ENCODE measurements at regions not wholly inside any gene's neighbourhood (a gene's known extent, or its start where the extent isn't known, plus 50 kb on each side); places are given as distances from the start of the nearest gene placed in this dataset.

GRCh38 chr2:14240868-14241267 is 391.6 kb upstream of the LRATD1 start:
- no peak overlapping the region for H3K27ac ChIP-seq (ENCODE audit: low read length)
- no peaks in the 10 kb centered on the region for H3K36me3 ChIP-seq (ENCODE audit: control insufficient read depth in 2 of 2, extremely low read depth in 1 of 2, insufficient read depth in 1 of 2, low read length in 1 of 2)
- no peak overlapping the region for H3K4me3 ChIP-seq (ENCODE audit: control insufficient read depth in 1 of 2, extremely low read depth in 1 of 2, low read length in 1 of 2)
- Mint-ChIP-seq H3K9me3 (peaks cover 6 to 10% (median 7%) of the 10 kb centered on the region in 3 donors), H3K36me3 (no peaks in the 10 kb centered on the region), H3K4me1 (no peaks in the 10 kb centered on the region), H3K27me3 (no peaks in the 10 kb centered on the region), H3K27ac (no peak overlapping the region), H3K4me3 (no peak overlapping the region)
- no peaks in the 10 kb centered on the region for H3K27me3 ChIP-seq (replicated peaks in 1 of 2; ENCODE audit: control insufficient read depth in 2 of 2, extremely low read depth in 1 of 2, insufficient read depth in 2 of 2, low read length in 1 of 2)
- ChIA-PET POLR2A (no interaction called here), CTCF (no interaction called here)
- DNase-seq (no peak), ATAC-seq (replicated peaks in 1 of 4) (no peak)
- WGBS (ENCODE audit: insufficient coverage) = 80% methylated on average over 1 of the region's 5 CpGs
- no peaks in the 10 kb centered on the region for H3K9me3 ChIP-seq
- no peaks in the 10 kb centered on the region for H3K4me1 ChIP-seq (ENCODE audit: control insufficient read depth in 1 of 2, extremely low read depth in 1 of 2, insufficient read depth in 2 of 2, low read length in 2 of 2)

- no peaks in the 10 kb centered on the region for H3K36me3 ChIP-seq (ENCODE audit: control insufficient read depth in 2 of 2, extremely low read depth in 1 of 2, insufficient read depth in 1 of 2, low read length in 1 of 2)
- Mint-ChIP-seq H3K27me3 (no peaks in the 10 kb centered on the region), H3K9me3 (peaks cover 6 to 14% (median 10%) of the 10 kb centered on the region in 3 donors), H3K36me3 (no peaks in the 10 kb centered on the region), H3K4me1 (no peaks in the 10 kb centered on the region), H3K27ac (no peak overlapping the region), H3K4me3 (no peak overlapping the region)
- no peak overlapping the region for H3K4me3 ChIP-seq (ENCODE audit: control insufficient read depth in 1 of 2, extremely low read depth in 1 of 2, low read length in 1 of 2)
- ATAC-seq (replicated peaks in 1 of 4) = no peak
- H3K27me3 ChIP-seq (replicated peaks in 1 of 2; ENCODE audit: control insufficient read depth in 2 of 2, extremely low read depth in 1 of 2, insufficient read depth in 2 of 2, low read length in 1 of 2) = no peaks in the 10 kb centered on the region
- H3K4me1 ChIP-seq (ENCODE audit: control insufficient read depth in 1 of 2, extremely low read depth in 1 of 2, insufficient read depth in 2 of 2, low read length in 2 of 2) = no peaks in the 10 kb centered on the region
- H3K9me3 ChIP-seq = no peaks in the 10 kb centered on the region
- ChIA-PET CTCF (no interaction called here), POLR2A (no interaction called here)
- no peak overlapping the region for H3K27ac ChIP-seq (ENCODE audit: low read length)
- no peak for DNase-seq
These were observed 386.6 kb upstream of the LRATD1 start for GRCh38 chr2:14245901-14246300.

GRCh38 chr2:14255135-14255820 is 377.2 kb upstream of the LRATD1 start:
- CTCF ChIA-PET = no interaction called here
- Mint-ChIP-seq H3K36me3 (no peaks in the 10 kb centered on the region), H3K27ac (no peak overlapping the region), H3K27me3 (no peaks in the 10 kb centered on the region), H3K4me1 (no peaks in the 10 kb centered on the region), H3K4me3 (no peak overlapping the region), H3K9me3 (peaks cover 3 to 12% (median 8%) of the 10 kb centered on the region in 3 donors)
- H3K4me3 ChIP-seq (ENCODE audit: control insufficient read depth in 1 of 2, extremely low read depth in 1 of 2, low read length in 1 of 2) = no peak overlapping the region
- H3K4me1 ChIP-seq (ENCODE audit: control insufficient read depth in 1 of 2, extremely low read depth in 1 of 2, insufficient read depth in 2 of 2, low read length in 2 of 2) = no peaks in the 10 kb centered on the region
- no peak overlapping the region for H3K27ac ChIP-seq (ENCODE audit: low read length)
- WGBS (ENCODE audit: insufficient coverage) = 93% methylated on average over 13 of the region's 18 CpGs
- DNase-seq (no peak), ATAC-seq (replicated peaks in 1 of 4) (no peak)
- H3K36me3 ChIP-seq (ENCODE audit: control insufficient read depth in 2 of 2, extremely low read depth in 1 of 2, insufficient read depth in 1 of 2, low read length in 1 of 2) = no peaks in the 10 kb centered on the region
- H3K9me3 ChIP-seq = no peaks in the 10 kb centered on the region
- no peaks in the 10 kb centered on the region for H3K27me3 ChIP-seq (replicated peaks in 1 of 2; ENCODE audit: control insufficient read depth in 2 of 2, extremely low read depth in 1 of 2, insufficient read depth in 2 of 2, low read length in 1 of 2)
- POLR2A ChIA-PET = no interaction called here

DNA sequence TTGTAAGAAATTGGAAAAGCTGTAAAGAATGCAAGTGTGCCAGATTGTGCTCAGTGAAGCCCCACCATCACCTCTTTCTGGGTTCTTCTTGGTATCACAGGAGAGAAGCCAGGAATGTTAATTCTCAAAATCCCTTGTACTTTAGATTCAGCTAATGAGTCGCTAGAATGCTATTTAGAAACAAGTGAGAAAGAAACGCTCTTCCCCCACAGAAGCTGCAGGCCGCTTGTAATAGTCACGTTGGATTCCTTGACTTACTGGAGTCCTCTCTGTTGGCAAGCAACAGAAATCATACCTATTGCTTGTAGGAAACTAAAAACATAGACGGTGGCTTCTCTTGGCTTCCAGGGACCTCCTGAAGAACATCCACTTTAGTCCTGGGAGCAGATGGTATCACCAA is 375.6 kb upstream of the LRATD1 start:
- WGBS (ENCODE audit: insufficient coverage) = 100% methylated on average over 1 of the region's 5 CpGs
- H3K36me3 Mint-ChIP-seq = no peaks in the 10 kb centered on the region

DNA sequence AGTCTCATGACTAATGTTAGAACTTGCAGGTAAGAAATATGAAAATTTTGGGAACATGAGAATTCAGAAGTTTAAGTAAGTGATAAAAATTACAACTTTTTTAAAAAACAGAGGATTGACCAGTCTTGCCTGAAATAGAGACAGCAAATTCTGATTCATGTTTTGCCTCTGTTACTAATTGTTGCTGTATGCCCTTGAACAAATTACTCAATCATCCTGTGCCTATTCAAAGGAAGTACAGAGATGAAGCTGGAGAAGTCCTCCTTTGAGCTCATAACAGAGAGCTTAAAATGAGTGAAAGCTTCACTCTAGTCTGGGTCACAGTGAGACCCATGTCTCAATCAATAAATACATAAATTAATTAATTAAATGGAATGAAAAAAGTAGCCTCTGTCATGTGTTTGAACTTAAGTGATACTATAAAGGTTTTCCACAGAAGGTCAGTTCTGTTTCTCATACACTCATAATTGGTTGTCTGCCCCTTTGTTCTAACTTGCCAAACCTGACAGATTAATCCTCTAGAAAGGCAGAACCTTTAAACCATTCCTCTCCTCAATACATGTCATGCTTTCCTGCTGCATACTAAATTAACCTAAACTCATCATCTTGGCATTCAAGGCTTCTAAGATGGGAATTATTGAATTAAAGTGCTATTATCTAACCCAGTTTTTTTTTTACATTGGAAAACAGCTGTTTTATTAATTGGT is 374.6 kb upstream of the LRATD1 start:
- no peaks in the 10 kb centered on the region for H3K36me3 Mint-ChIP-seq
- H3K9me3 Mint-ChIP-seq = peaks cover 0 to 7% (median 3%) of the 10 kb centered on the region in 3 donors
- no peak overlapping the region for H3K27ac Mint-ChIP-seq
- Histone ChIP-seq H3K4me3 (ENCODE audit: control insufficient read depth in 1 of 2, extremely low read depth in 1 of 2, low read length in 1 of 2) (no peak overlapping the region), H3K4me1 (ENCODE audit: control insufficient read depth in 1 of 2, extremely low read depth in 1 of 2, insufficient read depth in 2 of 2, low read length in 2 of 2) (no peaks in the 10 kb centered on the region), H3K27me3 (replicated peaks in 1 of 2; ENCODE audit: control insufficient read depth in 2 of 2, extremely low read depth in 1 of 2, insufficient read depth in 2 of 2, low read length in 1 of 2) (no peaks in the 10 kb centered on the region), H3K36me3 (ENCODE audit: control insufficient read depth in 2 of 2, extremely low read depth in 1 of 2, insufficient read depth in 1 of 2, low read length in 1 of 2) (no peaks in the 10 kb centered on the region), H3K27ac (ENCODE audit: low read length) (no peak overlapping the region), H3K9me3 (no peaks in the 10 kb centered on the region)
- DNase-seq (no peak), ATAC-seq (replicated peaks in 1 of 4) (no peak)
- H3K27me3 Mint-ChIP-seq = no peaks in the 10 kb centered on the region
- no peak overlapping the region for H3K4me3 Mint-ChIP-seq
- ChIA-PET POLR2A (no interaction called here), CTCF (no interaction called here)
- H3K4me1 Mint-ChIP-seq = no peaks in the 10 kb centered on the region

More for the DNA sequence above, 375.6 kb upstream of the LRATD1 start:
- ChIA-PET CTCF (no interaction called here), POLR2A (no interaction called here)
- ATAC-seq (replicated peaks in 1 of 4) (no peak), DNase-seq (no peak)
- Mint-ChIP-seq H3K4me3 (no peak overlapping the region), H3K4me1 (no peaks in the 10 kb centered on the region), H3K27ac (no peak overlapping the region), H3K9me3 (peaks cover 2 to 11% (median 3%) of the 10 kb centered on the region in 3 donors), H3K27me3 (no peaks in the 10 kb centered on the region)
- Histone ChIP-seq H3K4me1 (ENCODE audit: control insufficient read depth in 1 of 2, extremely low read depth in 1 of 2, insufficient read depth in 2 of 2, low read length in 2 of 2) (no peaks in the 10 kb centered on the region), H3K4me3 (ENCODE audit: control insufficient read depth in 1 of 2, extremely low read depth in 1 of 2, low read length in 1 of 2) (no peak overlapping the region), H3K27ac (ENCODE audit: low read length) (no peak overlapping the region), H3K9me3 (no peaks in the 10 kb centered on the region), H3K27me3 (replicated peaks in 1 of 2; ENCODE audit: control insufficient read depth in 2 of 2, extremely low read depth in 1 of 2, insufficient read depth in 2 of 2, low read length in 1 of 2) (no peaks in the 10 kb centered on the region), H3K36me3 (ENCODE audit: control insufficient read depth in 2 of 2, extremely low read depth in 1 of 2, insufficient read depth in 1 of 2, low read length in 1 of 2) (no peaks in the 10 kb centered on the region)

- no peaks in the 10 kb centered on the region for H3K36me3 ChIP-seq (ENCODE audit: control insufficient read depth in 2 of 2, extremely low read depth in 1 of 2, insufficient read depth in 1 of 2, low read length in 1 of 2)
- DNase-seq = no peak
- H3K4me1 Mint-ChIP-seq = no peaks in the 10 kb centered on the region
- H3K27me3 ChIP-seq (replicated peaks in 1 of 2; ENCODE audit: control insufficient read depth in 2 of 2, extremely low read depth in 1 of 2, insufficient read depth in 2 of 2, low read length in 1 of 2) = no peaks in the 10 kb centered on the region
- peaks cover 3 to 7% (median 6%) of the 10 kb centered on the region in 3 donors for H3K9me3 Mint-ChIP-seq
- H3K27me3 Mint-ChIP-seq = no peaks in the 10 kb centered on the region
- no peaks in the 10 kb centered on the region for H3K4me1 ChIP-seq (ENCODE audit: control insufficient read depth in 1 of 2, extremely low read depth in 1 of 2, insufficient read depth in 2 of 2, low read length in 2 of 2)
- no peaks in the 10 kb centered on the region for H3K9me3 ChIP-seq
- no peak overlapping the region for H3K27ac ChIP-seq (ENCODE audit: low read length)
- H3K4me3 Mint-ChIP-seq = no peak overlapping the region
- H3K4me3 ChIP-seq (ENCODE audit: control insufficient read depth in 1 of 2, extremely low read depth in 1 of 2, low read length in 1 of 2) = no peak overlapping the region
- H3K27ac Mint-ChIP-seq = no peak overlapping the region
- ChIA-PET POLR2A (no interaction called here), CTCF (no interaction called here)
- no peak for ATAC-seq (replicated peaks in 1 of 4)
- no peaks in the 10 kb centered on the region for H3K36me3 Mint-ChIP-seq
These were observed 370.7 kb upstream of the LRATD1 start for GRCh38 chr2:14261771-14262170.

DNA sequence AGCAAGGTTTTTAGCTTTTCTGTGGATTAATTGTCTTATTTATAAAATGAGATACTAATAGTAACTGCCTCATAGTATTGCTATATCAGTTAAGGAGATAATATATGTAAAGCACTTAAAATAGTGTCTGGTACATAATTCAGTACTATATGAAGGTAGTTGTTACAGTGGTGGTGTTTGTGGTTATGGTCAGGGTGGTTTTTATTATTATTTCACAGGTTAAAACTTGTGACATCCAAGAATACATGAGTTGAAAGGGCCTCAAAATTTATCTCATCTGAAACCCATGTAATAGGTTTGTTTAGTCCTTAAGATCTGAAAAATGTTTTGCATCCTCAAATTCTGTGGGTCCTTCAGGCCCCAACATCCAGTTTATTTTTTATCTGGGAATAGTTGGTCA is 369.5 kb upstream of the LRATD1 start:
- Histone ChIP-seq H3K27me3 (replicated peaks in 1 of 2; ENCODE audit: control insufficient read depth in 2 of 2, extremely low read depth in 1 of 2, insufficient read depth in 2 of 2, low read length in 1 of 2) (no peaks in the 10 kb centered on the region), H3K4me1 (ENCODE audit: control insufficient read depth in 1 of 2, extremely low read depth in 1 of 2, insufficient read depth in 2 of 2, low read length in 2 of 2) (no peaks in the 10 kb centered on the region), H3K9me3 (no peaks in the 10 kb centered on the region), H3K36me3 (ENCODE audit: control insufficient read depth in 2 of 2, extremely low read depth in 1 of 2, insufficient read depth in 1 of 2, low read length in 1 of 2) (no peaks in the 10 kb centered on the region), H3K4me3 (ENCODE audit: control insufficient read depth in 1 of 2, extremely low read depth in 1 of 2, low read length in 1 of 2) (no peak overlapping the region), H3K27ac (ENCODE audit: low read length) (no peak overlapping the region)
- H3K4me1 Mint-ChIP-seq = no peaks in the 10 kb centered on the region
- no peaks in the 10 kb centered on the region for H3K36me3 Mint-ChIP-seq
- H3K9me3 Mint-ChIP-seq = peaks cover 3 to 7% (median 6%) of the 10 kb centered on the region in 3 donors
- ChIA-PET CTCF (no interaction called here), POLR2A (no interaction called here)
- no peak overlapping the region for H3K27ac Mint-ChIP-seq
- no peaks in the 10 kb centered on the region for H3K27me3 Mint-ChIP-seq
- ATAC-seq (replicated peaks in 1 of 4) = no peak
- H3K4me3 Mint-ChIP-seq = no peak overlapping the region
- no peak for DNase-seq

All from T-cell (primary cell).